ENCODE measurements at regions not wholly inside any gene's neighbourhood (a gene's known extent, or its start where the extent isn't known, plus 50 kb on each side); places are given as distances from the start of the nearest gene placed in this dataset.
A peak's percentile ranks its signal among the peaks of the same experiment; 100 is the strongest.

GRCh38 chr6:22053391-22053997, 243.3 kb downstream of the PRL start:
- Histone ChIP-seq H3K27me3 (ENCODE audit: control insufficient read depth in 3 of 3, insufficient read depth in 3 of 3, low read length in 2 of 3) (no peaks in the 10 kb centered on the region), H3K36me3 (ENCODE audit: control insufficient read depth in 4 of 4, insufficient read depth in 4 of 4, low read length in 4 of 4) (peaks cover 0 to 2% (median 0%) of the 10 kb centered on the region in 4 donors), H3K4me3 (no peak overlapping the region), H3K9ac (ENCODE audit: insufficient read depth in 1 of 2, low read length in 2 of 2) (no peak overlapping the region), H3K27ac (ENCODE audit: low read depth in 1 of 2, low read length in 1 of 2) (no peak overlapping the region), H3K4me1 (ENCODE audit: control insufficient read depth in 5 of 5, insufficient read depth in 5 of 5, low read length in 5 of 5) (no peaks in the 10 kb centered on the region), H3K9me3 (ENCODE audit: control insufficient read depth in 4 of 4, insufficient read depth in 3 of 4, low read length in 3 of 4) (no peaks in the 10 kb centered on the region)
- ATAC-seq (ENCODE audit: insufficient read depth, low FRiP score) (no peak), DNase-seq (no peak)
- WGBS, 2 donors: 31 to 66% methylated on average over 3 of the region's 3 CpGs
- no peak for TF ChIP-seq CTCF (IDR thresholded peaks at IDR 0.05; ENCODE audit: control extremely low read depth, extremely low read depth)

- 86 to 95% methylated on average over 9 of the region's 9 CpGs for whole genome bisulfite sequencing, 2 donors
- peak; percentile 34 for ATAC-seq (ENCODE audit: insufficient read depth, low FRiP score)
Observed at GRCh38 chr6:22056398-22056797, 240.4 kb downstream of the PRL start.

GRCh38 chr6:22057962-22058361, 238.9 kb downstream of the PRL start:
- no peak for DNase-seq

More at GRCh38 chr6:22056398-22056797, 240.4 kb downstream of the PRL start:
- no peak for TF ChIP-seq CTCF (IDR thresholded peaks at IDR 0.05; ENCODE audit: control extremely low read depth, extremely low read depth)
- H3K4me3 ChIP-seq: no peak overlapping the region
- peaks cover 0 to 2% (median 0%) of the 10 kb centered on the region in 4 donors for H3K36me3 ChIP-seq (ENCODE audit: control insufficient read depth in 4 of 4, insufficient read depth in 4 of 4, low read length in 4 of 4)
- DNase-seq: no peak
- no peaks in the 10 kb centered on the region for H3K4me1 ChIP-seq (ENCODE audit: control insufficient read depth in 5 of 5, insufficient read depth in 5 of 5, low read length in 5 of 5)
- no peak overlapping the region for H3K27ac ChIP-seq (ENCODE audit: low read depth in 1 of 2, low read length in 1 of 2)
- no peak overlapping the region for H3K9ac ChIP-seq (ENCODE audit: insufficient read depth in 1 of 2, low read length in 2 of 2)
- no peaks in the 10 kb centered on the region for H3K27me3 ChIP-seq (ENCODE audit: control insufficient read depth in 3 of 3, insufficient read depth in 3 of 3, low read length in 2 of 3)
- no peaks in the 10 kb centered on the region for H3K9me3 ChIP-seq (ENCODE audit: control insufficient read depth in 4 of 4, insufficient read depth in 3 of 4, low read length in 3 of 4)

More at GRCh38 chr6:22057962-22058361, 238.9 kb downstream of the PRL start:
- no peak overlapping the region for H3K9ac ChIP-seq (ENCODE audit: insufficient read depth in 1 of 2, low read length in 2 of 2)
- no peak overlapping the region for H3K4me3 ChIP-seq
- ATAC-seq (ENCODE audit: insufficient read depth, low FRiP score): no peak
- WGBS, 2 donors: 90% methylated on average over 2 of the region's 2 CpGs
- H3K36me3 ChIP-seq (ENCODE audit: control insufficient read depth in 4 of 4, insufficient read depth in 4 of 4, low read length in 4 of 4): no peaks in the 10 kb centered on the region
- no peak for TF ChIP-seq CTCF (IDR thresholded peaks at IDR 0.05; ENCODE audit: control extremely low read depth, extremely low read depth)
- H3K27ac ChIP-seq (ENCODE audit: low read depth in 1 of 2, low read length in 1 of 2): no peak overlapping the region
- H3K9me3 ChIP-seq (ENCODE audit: control insufficient read depth in 4 of 4, insufficient read depth in 3 of 4, low read length in 3 of 4): no peaks in the 10 kb centered on the region
- H3K27me3 ChIP-seq (ENCODE audit: control insufficient read depth in 3 of 3, insufficient read depth in 3 of 3, low read length in 2 of 3): no peaks in the 10 kb centered on the region
- H3K4me1 ChIP-seq (ENCODE audit: control insufficient read depth in 5 of 5, insufficient read depth in 5 of 5, low read length in 5 of 5): no peaks in the 10 kb centered on the region

Measured in lung (tissue), 11 donors.